ENCODE measurements at regions not wholly inside any gene's neighbourhood (a gene's known extent, or its start where the extent isn't known, plus 50 kb on each side); places are given as distances from the start of the nearest gene placed in this dataset.

DNA sequence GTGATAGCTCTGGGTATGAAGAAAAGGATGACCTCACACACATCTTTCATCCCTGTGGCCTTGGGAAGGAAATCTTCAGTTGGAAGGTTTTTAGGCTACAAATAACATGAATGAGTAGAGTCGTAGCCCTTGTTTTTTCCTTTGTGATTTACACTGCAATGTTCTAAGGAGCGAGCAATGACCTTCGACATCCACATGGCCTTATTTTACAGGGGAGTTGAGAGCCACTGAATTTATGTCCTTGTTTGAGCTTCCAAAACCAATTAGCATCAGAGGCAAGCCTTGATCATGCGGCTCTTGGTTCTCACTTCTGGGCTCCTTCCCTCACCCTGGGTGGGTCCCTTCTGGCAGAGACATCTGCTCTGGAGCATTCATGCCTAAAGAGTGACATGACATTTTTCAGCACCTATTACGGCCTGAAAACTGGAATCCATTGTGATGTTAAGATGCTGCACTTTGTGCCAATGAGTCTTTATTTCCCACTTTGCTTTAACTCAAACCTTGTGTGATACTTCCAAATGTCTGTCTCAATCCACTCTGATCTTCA is 70.5 kb upstream of the RUNX1 start:
- dilution Hi-C loops (cut with MboI; ENCODE audit: extremely low pct_ligation_motif_present, low sequenced_read_pairs) (no loop called here), intact Hi-C loops (cut with micrococcal nuclease) (no loop called here)
- no peak overlapping the region for H3K9ac ChIP-seq (replicated peaks; ENCODE audit: extremely low read depth, insufficient read depth, low read length)
- no peak for DNase-seq (ENCODE audit: low read depth, low spot score)
- no peaks in the 10 kb centered on the region for H3K9me3 ChIP-seq (replicated peaks; ENCODE audit: control insufficient read depth, insufficient read depth, low read length)
- ChIA-PET POLR2A (no interaction called here), CTCF (interaction anchor here (0.9 kb wide), 1 partner anchor 281 kb away, joined by 3 read pairs; no protein-coding TSS in a partner anchor)
- no peak overlapping the region for H2AFZ ChIP-seq (ENCODE audit: low read depth, low read length)
- no peaks in the 10 kb centered on the region for H4K20me1 ChIP-seq (replicated peaks; ENCODE audit: control insufficient read depth, extremely low read depth, insufficient read depth, low read length)
- no peak overlapping the region for H3K4me2 ChIP-seq (ENCODE audit: insufficient read depth, low read length)
- H3K4me3 ChIP-seq (replicated peaks in 1 of 3; ENCODE audit: insufficient read depth in 1 of 3, low read depth in 1 of 3, low read length in 3 of 3), result no peak overlapping the region
- peaks cover 3 to 4% of the 10 kb centered on the region in 2 experiments for H3K27me3 ChIP-seq (ENCODE audit: control insufficient read depth in 2 of 2, insufficient read depth in 2 of 2, low read length in 2 of 2)
- H3K36me3 ChIP-seq (ENCODE audit: control insufficient read depth in 2 of 2, extremely low read depth in 1 of 2, insufficient read depth in 2 of 2, low read length in 2 of 2), result no peaks in the 10 kb centered on the region
- no peaks in the 10 kb centered on the region for H3K9me1 ChIP-seq (replicated peaks; ENCODE audit: control insufficient read depth, extremely low read depth, insufficient read depth, low read length)
- BruUV-seq (replicated peaks), result no TSS peak
- H3K4me1 ChIP-seq (ENCODE audit: control insufficient read depth, extremely low read depth, insufficient read depth, low read length), result no peaks in the 10 kb centered on the region
- no peak for FAIRE-seq
- TF ChIP-seq, protein P1, sequence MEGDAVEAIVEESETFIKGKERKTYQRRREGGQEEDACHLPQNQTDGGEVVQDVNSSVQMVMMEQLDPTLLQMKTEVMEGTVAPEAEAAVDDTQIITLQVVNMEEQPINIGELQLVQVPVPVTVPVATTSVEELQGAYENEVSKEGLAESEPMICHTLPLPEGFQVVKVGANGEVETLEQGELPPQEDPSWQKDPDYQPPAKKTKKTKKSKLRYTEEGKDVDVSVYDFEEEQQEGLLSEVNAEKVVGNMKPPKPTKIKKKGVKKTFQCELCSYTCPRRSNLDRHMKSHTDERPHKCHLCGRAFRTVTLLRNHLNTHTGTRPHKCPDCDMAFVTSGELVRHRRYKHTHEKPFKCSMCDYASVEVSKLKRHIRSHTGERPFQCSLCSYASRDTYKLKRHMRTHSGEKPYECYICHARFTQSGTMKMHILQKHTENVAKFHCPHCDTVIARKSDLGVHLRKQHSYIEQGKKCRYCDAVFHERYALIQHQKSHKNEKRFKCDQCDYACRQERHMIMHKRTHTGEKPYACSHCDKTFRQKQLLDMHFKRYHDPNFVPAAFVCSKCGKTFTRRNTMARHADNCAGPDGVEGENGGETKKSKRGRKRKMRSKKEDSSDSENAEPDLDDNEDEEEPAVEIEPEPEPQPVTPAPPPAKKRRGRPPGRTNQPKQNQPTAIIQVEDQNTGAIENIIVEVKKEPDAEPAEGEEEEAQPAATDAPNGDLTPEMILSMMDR (IDR thresholded peaks at IDR 0.05; ENCODE audit: extremely low read depth in 1 of 2, insufficient read depth in 1 of 2, low read depth in 1 of 2, low read length in 2 of 2), result no peak
- TF ChIP-seq POLR2A (IDR thresholded peaks at IDR 0.05; ENCODE audit: low read depth, low read length) (no peak), POLR2AphosphoS5 (IDR thresholded peaks at IDR 0.05; ENCODE audit: insufficient read depth, low read depth, low read length) (no peak), EZH2 (IDR thresholded peaks at IDR 0.05; ENCODE audit: borderline replicate concordance, low read depth, low read length, severe bottlenecking) (no peak)
- TF ChIP-seq, protein P2, sequence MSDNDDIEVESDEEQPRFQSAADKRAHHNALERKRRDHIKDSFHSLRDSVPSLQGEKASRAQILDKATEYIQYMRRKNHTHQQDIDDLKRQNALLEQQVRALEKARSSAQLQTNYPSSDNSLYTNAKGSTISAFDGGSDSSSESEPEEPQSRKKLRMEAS (IDR thresholded peaks at IDR 0.05; ENCODE audit: insufficient read depth, insufficient read length), result no peak
- H3K79me2 ChIP-seq (ENCODE audit: control insufficient read depth, insufficient read depth, low read length), result no peaks in the 10 kb centered on the region
- H3K27ac ChIP-seq (ENCODE audit: insufficient read depth, low read depth, low read length), result no peak overlapping the region

DNA sequence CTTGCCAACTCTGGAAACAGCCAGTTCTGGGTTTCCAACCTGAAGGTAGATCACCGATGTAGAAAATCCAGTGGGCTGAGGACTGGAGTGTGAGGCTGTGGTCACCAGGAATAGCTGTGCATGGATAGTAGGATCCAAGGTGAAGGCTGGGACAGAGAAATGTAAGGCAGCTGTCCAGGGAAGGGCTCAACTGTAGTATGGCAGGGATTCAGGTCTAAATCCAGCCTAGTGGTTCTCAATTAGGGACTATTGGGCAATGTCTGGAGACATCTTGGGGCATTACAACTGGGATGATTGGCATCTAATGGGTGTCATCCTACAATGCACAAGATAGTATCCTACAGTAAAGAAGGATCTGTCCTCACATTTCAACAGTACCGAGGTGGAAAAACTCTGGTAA is 67.7 kb upstream of the RUNX1 start:
- no peak for TF ChIP-seq POLR2AphosphoS5 (IDR thresholded peaks at IDR 0.05; ENCODE audit: insufficient read depth, low read depth, low read length)
- TF ChIP-seq MYC (IDR thresholded peaks at IDR 0.05; ENCODE audit: low read depth, low read length), result no peak
- TF ChIP-seq, protein P2 (IDR thresholded peaks at IDR 0.05; ENCODE audit: insufficient read depth, insufficient read length), result no peak
- TF ChIP-seq EZH2 (IDR thresholded peaks at IDR 0.05; ENCODE audit: borderline replicate concordance, low read depth, low read length, severe bottlenecking), result no peak
- no peak for TF ChIP-seq FOS (IDR thresholded peaks at IDR 0.05; ENCODE audit: borderline replicate concordance, insufficient read depth, low read length)
- TF ChIP-seq JUN (IDR thresholded peaks at IDR 0.05; ENCODE audit: borderline replicate concordance, insufficient read depth, insufficient read length, low read depth), result no peak
- no peak for TF ChIP-seq GATA2 (IDR thresholded peaks at IDR 0.05; ENCODE audit: insufficient read depth, insufficient read length, low read depth, low read length)
- TF ChIP-seq, protein P1 (IDR thresholded peaks at IDR 0.05; ENCODE audit: extremely low read depth in 1 of 2, insufficient read depth in 1 of 2, low read depth in 1 of 2, low read length in 2 of 2), result no peak
- no peak for TF ChIP-seq POLR2A (IDR thresholded peaks at IDR 0.05; ENCODE audit: low read depth, low read length)
- Histone ChIP-seq H3K4me1 (ENCODE audit: control insufficient read depth, extremely low read depth, insufficient read depth, low read length) (no peaks in the 10 kb centered on the region), H3K9me1 (replicated peaks; ENCODE audit: control insufficient read depth, extremely low read depth, insufficient read depth, low read length) (no peaks in the 10 kb centered on the region), H3K9me3 (replicated peaks; ENCODE audit: control insufficient read depth, insufficient read depth, low read length) (no peaks in the 10 kb centered on the region), H3K4me3 (replicated peaks in 1 of 3; ENCODE audit: insufficient read depth in 1 of 3, low read depth in 1 of 3, low read length in 3 of 3) (no peak overlapping the region), H3K27me3 (ENCODE audit: control insufficient read depth in 2 of 2, insufficient read depth in 2 of 2, low read length in 2 of 2) (peaks cover 3 to 4% of the 10 kb centered on the region in 2 experiments), H3K9ac (replicated peaks; ENCODE audit: extremely low read depth, insufficient read depth, low read length) (no peak overlapping the region), H3K4me2 (ENCODE audit: insufficient read depth, low read length) (no peak overlapping the region), H3K36me3 (ENCODE audit: control insufficient read depth in 2 of 2, extremely low read depth in 1 of 2, insufficient read depth in 2 of 2, low read length in 2 of 2) (no peaks in the 10 kb centered on the region), H2AFZ (ENCODE audit: low read depth, low read length) (no peak overlapping the region), H3K27ac (ENCODE audit: insufficient read depth, low read depth, low read length) (no peak overlapping the region), H3K79me2 (ENCODE audit: control insufficient read depth, insufficient read depth, low read length) (no peaks in the 10 kb centered on the region), H4K20me1 (replicated peaks; ENCODE audit: control insufficient read depth, extremely low read depth, insufficient read depth, low read length) (no peaks in the 10 kb centered on the region)
- POLR2A ChIA-PET, result no interaction called here
- CTCF ChIA-PET, result no interaction called here
- dilution Hi-C loops (cut with MboI; ENCODE audit: extremely low pct_ligation_motif_present, low sequenced_read_pairs), result no loop called here
- FAIRE-seq (no peak), DNase-seq (ENCODE audit: low read depth, low spot score) (no peak)
- intact Hi-C loops (cut with micrococcal nuclease), result no loop called here
- no TSS peak for BruUV-seq (replicated peaks)

All from endothelial cell of umbilical vein (primary cell).